MM.1S (cell line): ENCODE measurements at regions not wholly inside any gene's neighbourhood (a gene's known extent, or its start where the extent isn't known, plus 50 kb on each side); places are given as distances from the start of the nearest gene placed in this dataset.

ENCODE experiments used
- CTCF ChIP-seq: fragments of 300-600 bp; sonication (generic); IDR thresholded peaks from 2 replicates; pipeline ENCODE4 v1.5.1; 2016; ENCODE audit warnings: antibody characterized with exemption, low read length, mixed read lengths
- EZH2 ChIP-seq: fragments of 300-600 bp; sonication (generic); optimal IDR thresholded peaks from 2 replicates; pipeline ENCODE3; 2017; ENCODE audit warnings: low read depth, mild to moderate bottlenecking, antibody characterized with exemption, low read length, mixed read lengths
- EZH2phosphoT487 ChIP-seq: fragments of 300-600 bp; sonication (generic); IDR thresholded peaks from 2 replicates; pipeline ENCODE4 v1.6.1; 2018; ENCODE audit warnings: antibody characterized with exemption, low read length

DNA sequence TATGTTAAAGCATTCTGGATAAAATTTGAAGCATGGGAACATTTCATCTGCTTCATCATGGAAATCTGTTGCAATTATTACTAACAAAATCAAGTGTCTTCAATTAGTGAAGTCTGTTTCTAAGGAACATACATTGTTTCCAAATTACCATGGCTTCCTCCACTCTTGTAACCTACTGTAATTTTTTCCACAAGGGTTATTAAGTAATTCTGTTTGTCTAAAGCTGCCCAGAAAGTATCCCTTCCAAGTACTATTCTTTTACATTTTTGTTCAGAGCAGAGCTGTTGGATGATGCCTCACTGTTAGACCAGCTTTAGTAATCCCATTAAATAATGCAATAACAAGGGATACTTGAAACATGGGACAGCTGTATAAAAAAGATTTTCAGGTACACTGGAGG lies 483.5 kb upstream of the CD180 start:
- no peak for TF ChIP-seq EZH2
- TF ChIP-seq CTCF, result no peak
- TF ChIP-seq EZH2phosphoT487, result no peak
